ENCODE measurements at regions not wholly inside any gene's neighbourhood (a gene's known extent, or its start where the extent isn't known, plus 50 kb on each side); places are given as distances from the start of the nearest gene placed in this dataset.

- TF ChIP-seq CTCF (IDR thresholded peaks at IDR 0.05; ENCODE audit: low read depth, low read length, poor library complexity, severe bottlenecking) (no peak), EZH2phosphoT487 (IDR thresholded peaks at IDR 0.05; ENCODE audit: borderline replicate concordance, low read length) (no peak)
Measured at GRCh38 chr13:75231235-75231634, 250.7 kb downstream of the TBC1D4 start.

GRCh38 chr13:75226733-75227435 is 255.1 kb downstream of the TBC1D4 start:
- no peaks in the 10 kb centered on the region for H3K79me2 ChIP-seq (ENCODE audit: control insufficient read depth, low read length)
- H4K20me1 ChIP-seq (ENCODE audit: control insufficient read depth, insufficient read depth, low read depth, low read length), result no peaks in the 10 kb centered on the region
- H3K4me3 ChIP-seq (ENCODE audit: low read length), result no peak overlapping the region
- no peak overlapping the region for H3K27ac ChIP-seq (ENCODE audit: low read depth, low read length)
- H3F3A ChIP-seq (ENCODE audit: control insufficient read depth, insufficient read depth), result no peaks in the 10 kb centered on the region
- H3K27me3 ChIP-seq (ENCODE audit: control insufficient read depth, low read length), result peaks cover 4% of the 10 kb centered on the region; the same call in 1 of the 2 replicates
- no peaks in the 10 kb centered on the region for H3K9me3 ChIP-seq (ENCODE audit: control insufficient read depth, insufficient read depth, low read length)
- no peak overlapping the region for H3K4me2 ChIP-seq (ENCODE audit: low read length)
- TF ChIP-seq CTCF (IDR thresholded peaks at IDR 0.05; ENCODE audit: low read depth, low read length, poor library complexity, severe bottlenecking) (no peak), EZH2phosphoT487 (IDR thresholded peaks at IDR 0.05; ENCODE audit: borderline replicate concordance, low read length) (no peak)
- H3K36me3 ChIP-seq (ENCODE audit: control insufficient read depth, low read length), result no peaks in the 10 kb centered on the region
- no peaks in the 10 kb centered on the region for H3K9me2 ChIP-seq (replicated peaks; ENCODE audit: control insufficient read depth, low read length)
- H3K4me1 ChIP-seq (ENCODE audit: control insufficient read depth, low read length), result no peaks in the 10 kb centered on the region

More at GRCh38 chr13:75231235-75231634, 250.7 kb downstream of the TBC1D4 start:
- Histone ChIP-seq H4K20me1 (ENCODE audit: control insufficient read depth, insufficient read depth, low read depth, low read length) (no peaks in the 10 kb centered on the region), H3K4me3 (ENCODE audit: low read length) (no peak overlapping the region), H3K9me2 (replicated peaks; ENCODE audit: control insufficient read depth, low read length) (no peaks in the 10 kb centered on the region), H3F3A (ENCODE audit: control insufficient read depth, insufficient read depth) (no peaks in the 10 kb centered on the region), H3K4me2 (ENCODE audit: low read length) (no peak overlapping the region), H3K4me1 (ENCODE audit: control insufficient read depth, low read length) (no peaks in the 10 kb centered on the region), H3K27me3 (ENCODE audit: control insufficient read depth, low read length) (peaks cover 4% of the 10 kb centered on the region; the same call in 1 of the 2 replicates), H3K27ac (ENCODE audit: low read depth, low read length) (no peak overlapping the region), H3K36me3 (ENCODE audit: control insufficient read depth, low read length) (no peaks in the 10 kb centered on the region), H3K79me2 (ENCODE audit: control insufficient read depth, low read length) (no peaks in the 10 kb centered on the region), H3K9me3 (ENCODE audit: control insufficient read depth, insufficient read depth, low read length) (no peaks in the 10 kb centered on the region)

- Histone ChIP-seq H3K36me3 (ENCODE audit: control insufficient read depth, low read length) (no peaks in the 10 kb centered on the region), H3K79me2 (ENCODE audit: control insufficient read depth, low read length) (no peaks in the 10 kb centered on the region), H3F3A (ENCODE audit: control insufficient read depth, insufficient read depth) (no peaks in the 10 kb centered on the region), H3K9me2 (replicated peaks; ENCODE audit: control insufficient read depth, low read length) (no peaks in the 10 kb centered on the region), H3K4me2 (ENCODE audit: low read length) (no peak overlapping the region), H3K4me3 (ENCODE audit: low read length) (no peak overlapping the region), H3K27me3 (ENCODE audit: control insufficient read depth, low read length) (peaks cover 4% of the 10 kb centered on the region; the same call in 1 of the 2 replicates), H3K4me1 (ENCODE audit: control insufficient read depth, low read length) (no peaks in the 10 kb centered on the region), H4K20me1 (ENCODE audit: control insufficient read depth, insufficient read depth, low read depth, low read length) (no peaks in the 10 kb centered on the region), H3K9me3 (ENCODE audit: control insufficient read depth, insufficient read depth, low read length) (no peaks in the 10 kb centered on the region), H3K27ac (ENCODE audit: low read depth, low read length) (no peak overlapping the region)
- no peak for TF ChIP-seq EZH2phosphoT487 (IDR thresholded peaks at IDR 0.05; ENCODE audit: borderline replicate concordance, low read length)
- TF ChIP-seq CTCF (IDR thresholded peaks at IDR 0.05; ENCODE audit: low read depth, low read length, poor library complexity, severe bottlenecking), result no peak
Measured at GRCh38 chr13:75226092-75226491, 255.9 kb downstream of the TBC1D4 start.
